ENCODE measurements at regions not wholly inside any gene's neighbourhood (a gene's known extent, or its start where the extent isn't known, plus 50 kb on each side); places are given as distances from the start of the nearest gene placed in this dataset.
"Not testable (repeated sequence)": the region's sequence is repeated elsewhere in the genome, so short reads cannot be mapped to it uniquely, and the experiment has no call there.

DNA sequence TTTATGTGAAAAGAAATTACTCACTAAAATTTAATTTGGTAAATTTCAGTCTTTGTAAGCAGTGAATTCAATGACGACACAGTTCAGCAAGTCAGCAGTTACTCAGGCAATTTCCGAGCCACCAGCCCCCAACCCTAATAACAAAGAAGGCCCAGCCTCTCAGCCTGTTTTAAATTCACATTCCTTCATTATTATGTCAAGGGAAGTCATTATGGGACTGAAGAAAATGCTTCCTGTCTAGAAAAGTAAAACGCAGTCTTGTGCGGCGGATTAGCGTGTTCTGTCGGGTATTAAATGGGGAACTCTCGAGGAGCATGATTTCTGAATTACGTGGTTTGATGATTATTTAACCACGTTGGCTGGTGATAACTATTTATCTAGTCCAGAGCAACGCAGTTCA, 177.6 kb downstream of the AIPL1 start:
- no peak for DNase-seq (ENCODE audit: low spot score)

DNA sequence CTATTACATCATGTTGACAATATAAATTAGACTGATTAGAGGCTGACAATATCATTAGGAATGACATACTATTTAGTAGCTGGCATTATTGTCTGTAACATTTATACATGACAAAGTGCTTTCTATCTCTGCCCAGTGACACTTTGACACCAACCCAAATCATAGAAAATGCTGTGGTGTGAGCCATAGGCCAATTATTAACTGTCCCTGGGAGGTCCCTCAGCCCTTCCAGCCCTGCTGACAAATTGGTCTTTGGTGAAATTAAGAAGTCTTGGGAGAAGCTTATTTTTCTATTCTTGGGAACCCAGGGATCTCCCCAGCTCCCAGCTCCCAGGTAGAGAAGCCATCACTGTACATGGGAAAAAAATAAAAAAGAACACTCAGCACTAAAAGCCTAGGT, 179.6 kb downstream of the AIPL1 start:
- no peak for DNase-seq (ENCODE audit: low spot score)

DNA sequence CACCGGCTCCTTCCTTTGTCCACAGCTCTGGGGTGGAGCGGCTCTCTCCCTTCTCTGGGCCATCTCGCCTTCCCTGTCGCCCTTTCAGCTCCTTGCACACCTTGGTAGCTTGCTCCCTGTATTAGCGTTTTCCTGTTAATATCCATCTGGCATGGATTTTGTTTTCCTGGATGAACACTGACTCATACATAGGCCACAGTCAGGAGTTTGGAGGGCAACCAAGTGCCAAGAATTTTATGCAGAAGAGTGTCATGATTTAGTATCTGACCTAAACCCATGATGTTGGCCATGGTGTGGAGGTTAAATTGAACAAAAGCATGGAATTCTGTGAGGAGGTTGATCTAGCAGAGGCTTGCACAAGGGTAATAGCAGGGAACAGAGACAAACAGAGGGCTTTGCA, 180.9 kb downstream of the AIPL1 start:
- no peak for DNase-seq (ENCODE audit: low spot score)

DNA sequence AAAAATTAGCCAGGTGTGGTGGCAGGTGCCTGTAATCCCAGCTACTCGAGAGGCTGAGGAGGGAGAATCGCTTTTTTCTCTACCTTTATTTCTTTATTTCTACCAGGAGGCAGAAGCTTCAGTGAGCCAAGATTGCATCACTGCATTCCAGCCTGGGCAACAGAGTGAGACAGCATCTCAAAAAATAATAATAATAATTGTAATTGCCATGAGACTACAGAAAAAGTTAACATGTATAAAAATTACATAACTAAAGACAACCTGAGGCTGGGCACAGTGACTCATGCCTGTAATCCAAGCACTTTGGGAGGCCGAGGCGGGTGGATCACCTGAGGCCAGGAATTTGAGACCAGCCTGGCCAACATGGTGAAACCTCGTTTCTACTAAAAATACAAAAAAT, 181.5 kb downstream of the WSCD1 start:
- DNase-seq (ENCODE audit: low spot score), result not testable (repeated sequence)

DNA sequence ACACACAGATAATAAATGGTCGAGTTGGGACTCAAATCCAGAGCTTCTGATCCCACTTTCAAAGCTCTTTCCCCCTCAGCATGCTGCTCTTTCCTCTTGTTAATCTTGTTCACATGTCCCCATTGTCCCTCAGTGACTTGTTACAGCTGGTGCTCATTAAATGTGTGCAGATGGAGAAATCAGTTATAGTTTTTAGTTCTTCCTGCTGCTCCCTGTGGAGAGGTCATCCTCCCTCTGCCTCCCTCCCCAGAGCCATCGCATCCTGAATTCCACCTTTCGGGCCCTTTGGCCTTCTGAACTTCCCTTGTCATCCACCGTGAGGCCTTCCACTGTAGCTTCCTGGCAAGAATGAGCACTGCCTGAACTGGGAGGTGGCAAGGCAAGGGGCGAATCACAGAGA, 179.6 kb downstream of the WSCD1 start:
- DNase-seq (ENCODE audit: low spot score), result no peak

DNA sequence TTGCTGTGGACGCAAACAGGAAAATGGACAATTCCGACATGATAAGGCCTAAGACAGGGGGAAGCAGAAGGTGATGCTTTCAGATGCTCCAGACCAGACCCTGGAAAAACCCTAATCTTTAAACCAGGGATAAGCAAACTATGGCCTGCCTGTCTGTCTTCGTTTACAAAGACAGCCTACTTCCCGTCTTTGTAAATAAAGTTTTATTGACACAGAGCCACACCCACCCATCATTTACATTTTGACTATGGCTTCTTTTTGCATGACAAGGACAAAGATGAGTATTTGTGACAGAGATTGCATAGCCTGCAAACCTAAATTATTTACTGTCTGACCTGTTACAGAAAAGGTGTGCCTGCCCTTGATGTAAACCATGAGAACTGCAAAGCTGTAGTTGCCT, 177.9 kb downstream of the WSCD1 start:
- DNase-seq (ENCODE audit: low spot score), result no peak

DNA sequence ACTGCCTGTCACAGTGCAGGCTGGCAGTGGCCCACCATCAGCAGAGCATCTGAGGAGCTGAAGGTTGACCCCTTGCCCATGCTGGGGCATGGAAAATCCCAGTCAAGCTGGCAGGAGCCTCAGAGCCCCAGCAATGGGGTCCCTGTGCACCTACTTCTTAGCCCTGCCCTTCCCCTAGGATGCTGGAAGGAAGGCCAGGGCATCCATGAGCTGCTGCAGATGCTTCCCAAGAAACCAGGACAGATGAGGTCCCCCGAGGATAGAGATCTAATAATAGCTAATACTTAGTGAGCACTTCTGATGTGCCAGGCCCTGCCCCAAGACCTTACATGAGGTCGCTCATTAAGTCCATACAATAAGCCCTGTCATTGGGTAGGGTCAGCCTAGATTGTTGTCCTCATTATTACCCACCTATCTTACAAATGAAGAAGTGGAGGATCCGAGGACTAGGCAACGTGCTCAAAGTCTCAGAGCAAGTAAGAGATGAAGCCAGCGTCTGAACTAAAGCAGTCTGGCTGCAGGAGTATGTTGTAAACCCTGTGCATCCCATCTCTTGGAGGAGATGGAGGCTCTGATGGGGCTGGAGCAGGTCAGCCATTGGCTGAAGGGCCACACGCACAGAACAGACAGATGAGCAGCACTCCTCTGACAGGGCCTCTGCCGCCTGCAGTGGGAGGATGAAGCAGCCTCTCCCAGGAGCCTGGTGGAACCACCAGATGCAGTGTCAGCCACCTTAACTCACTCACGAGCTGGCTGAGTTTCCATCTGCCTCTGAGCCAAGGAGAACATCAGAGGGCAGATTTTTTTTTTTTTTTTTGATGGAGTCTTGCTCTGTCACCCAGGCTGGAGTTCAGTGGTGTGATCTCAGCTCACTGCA, 175.4 kb downstream of the WSCD1 start:
- no peak for DNase-seq (ENCODE audit: low spot score)

DNA sequence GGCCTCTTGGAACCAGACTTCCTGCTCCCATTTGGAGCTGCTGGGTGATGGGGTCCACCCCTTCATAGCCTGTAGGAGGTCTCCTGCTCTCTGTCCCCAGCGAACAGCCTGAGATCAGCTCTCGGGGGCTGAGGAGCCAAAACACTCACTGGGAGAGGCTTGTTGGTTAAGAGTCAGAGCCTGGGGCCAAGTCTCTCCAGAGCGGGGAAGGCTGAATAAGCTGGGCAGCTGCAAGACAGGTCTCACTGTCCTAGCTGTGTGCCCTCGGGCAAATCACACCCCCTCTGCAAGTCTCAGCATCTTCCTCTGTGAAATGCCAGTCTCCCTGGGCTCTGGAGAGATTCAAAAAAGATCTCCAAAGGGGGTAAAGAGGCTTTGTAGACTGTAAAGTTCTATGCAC, 174.6 kb downstream of the WSCD1 start:
- no peak for DNase-seq (ENCODE audit: low spot score)

DNA sequence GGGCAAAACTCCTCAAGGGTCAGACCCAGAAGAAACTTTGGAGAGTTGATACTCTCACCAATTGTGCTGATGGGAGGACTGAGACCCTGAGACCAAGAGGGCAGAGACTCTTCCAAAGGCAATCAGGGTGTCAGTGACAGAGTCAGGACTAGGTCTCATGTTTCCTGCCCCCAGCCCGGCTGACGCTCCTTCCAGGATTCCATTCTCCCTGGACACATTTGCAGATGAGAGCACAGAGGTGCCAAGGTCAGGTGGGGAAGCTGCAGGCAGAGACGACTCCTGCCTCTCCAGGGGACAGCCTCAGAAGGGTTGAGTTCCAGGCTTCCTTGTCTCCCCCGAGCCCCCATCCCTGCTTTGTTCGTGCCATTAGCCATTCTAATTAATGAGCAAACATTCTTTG, 174.1 kb downstream of the WSCD1 start:
- DNase-seq (ENCODE audit: low spot score), result no peak

DNA sequence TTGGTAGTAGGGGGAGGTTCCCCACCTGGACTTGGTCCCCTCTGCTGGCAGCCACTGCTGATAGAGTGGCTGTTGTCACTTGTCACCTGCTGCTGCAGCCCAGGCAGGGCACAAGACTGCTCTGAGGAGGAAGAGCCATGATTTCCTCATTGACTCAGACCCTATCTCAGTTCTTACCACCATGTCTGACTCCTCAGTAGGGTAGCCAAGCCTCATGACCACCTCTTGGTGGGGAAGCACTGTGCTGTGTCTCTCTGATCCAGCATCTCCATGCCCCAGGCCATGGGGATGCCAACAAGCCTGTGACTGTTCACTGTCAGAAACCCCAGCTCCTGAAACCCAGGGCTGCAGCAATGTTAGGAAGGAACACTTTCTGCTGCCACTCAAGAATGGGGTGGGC, 173.0 kb downstream of the WSCD1 start:
- DNase-seq (ENCODE audit: low spot score), result no peak

DNA sequence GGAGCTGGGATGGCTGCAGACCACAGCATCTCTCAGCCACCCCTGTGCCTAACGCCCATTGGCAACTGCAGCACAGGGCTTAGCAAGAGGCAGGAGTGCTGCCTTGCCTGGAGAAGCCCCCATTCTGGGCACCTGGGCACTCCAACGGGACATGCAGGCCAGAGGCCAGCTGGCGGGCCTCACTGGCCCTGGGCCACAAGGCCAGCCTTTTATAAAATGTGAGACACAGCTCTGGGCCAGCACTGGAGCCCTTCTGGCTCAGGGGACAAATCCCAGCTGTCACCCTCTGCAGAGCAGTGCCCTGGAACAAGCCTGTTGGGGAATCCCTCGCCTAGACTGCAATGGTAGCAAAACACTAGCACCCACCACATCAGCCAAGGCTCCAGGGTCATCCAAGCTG, 171.8 kb downstream of the WSCD1 start:
- DNase-seq (ENCODE audit: low spot score), result no peak

DNA sequence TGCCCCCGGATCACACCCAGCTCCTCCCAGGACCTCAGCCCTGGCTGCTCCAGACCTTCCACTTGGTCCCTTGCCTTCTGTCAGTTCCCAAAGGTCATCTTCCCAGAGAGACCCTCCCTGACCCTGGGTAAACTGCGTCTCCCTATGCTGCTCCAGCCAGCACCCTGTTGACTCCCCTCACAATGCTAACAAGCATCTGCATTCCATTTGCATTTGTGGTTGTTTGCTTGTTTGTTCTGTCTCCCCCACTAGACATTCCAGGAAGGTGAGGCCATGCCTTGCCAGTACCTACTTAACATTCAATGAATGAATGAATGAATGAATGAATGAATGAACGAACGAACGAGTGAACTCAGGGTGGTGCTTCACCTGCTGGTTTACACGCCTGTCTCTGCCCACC, 171.2 kb downstream of the WSCD1 start:
- no peak for DNase-seq (ENCODE audit: low spot score)

DNA sequence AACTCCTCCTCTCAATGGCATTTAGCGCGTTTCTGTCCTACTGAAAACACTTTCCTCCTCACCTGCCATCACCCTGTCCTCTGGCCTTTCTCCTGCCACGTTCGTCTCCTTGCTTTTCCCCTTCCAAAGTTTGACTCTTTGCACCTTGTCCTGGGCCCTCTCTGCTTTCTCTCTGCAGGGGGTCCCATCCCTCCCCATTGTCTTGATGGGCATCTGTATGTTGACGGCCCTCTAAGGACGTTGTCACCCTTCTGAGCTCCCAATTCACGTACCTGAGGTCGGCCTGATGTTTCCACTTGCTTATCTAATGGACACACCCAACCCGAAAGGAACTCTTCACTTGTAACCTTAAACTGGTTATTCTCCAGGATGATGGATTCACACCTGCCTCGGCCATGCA, 170.4 kb downstream of the WSCD1 start:
- no peak for DNase-seq (ENCODE audit: low spot score)

DNA sequence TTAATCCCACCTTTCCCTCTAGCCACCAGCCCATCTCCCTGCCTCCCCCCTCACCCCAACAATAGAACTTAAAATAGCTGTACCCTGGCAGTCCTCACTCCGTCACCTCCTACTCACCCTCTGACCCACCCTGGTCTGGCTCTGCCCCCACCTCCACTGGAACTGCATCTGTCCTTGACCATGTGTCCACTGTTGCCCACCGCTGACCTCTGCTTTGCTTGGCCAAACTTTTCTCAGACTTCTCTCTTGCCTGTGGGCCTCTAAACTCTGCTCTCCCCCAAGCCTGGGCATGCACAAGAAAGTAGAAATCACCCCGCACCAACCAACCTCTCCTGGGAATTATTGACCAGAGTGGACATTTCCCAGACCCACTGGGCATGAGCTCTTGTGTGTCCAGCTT, 169.8 kb downstream of the WSCD1 start:
- no peak for DNase-seq (ENCODE audit: low spot score)

DNA sequence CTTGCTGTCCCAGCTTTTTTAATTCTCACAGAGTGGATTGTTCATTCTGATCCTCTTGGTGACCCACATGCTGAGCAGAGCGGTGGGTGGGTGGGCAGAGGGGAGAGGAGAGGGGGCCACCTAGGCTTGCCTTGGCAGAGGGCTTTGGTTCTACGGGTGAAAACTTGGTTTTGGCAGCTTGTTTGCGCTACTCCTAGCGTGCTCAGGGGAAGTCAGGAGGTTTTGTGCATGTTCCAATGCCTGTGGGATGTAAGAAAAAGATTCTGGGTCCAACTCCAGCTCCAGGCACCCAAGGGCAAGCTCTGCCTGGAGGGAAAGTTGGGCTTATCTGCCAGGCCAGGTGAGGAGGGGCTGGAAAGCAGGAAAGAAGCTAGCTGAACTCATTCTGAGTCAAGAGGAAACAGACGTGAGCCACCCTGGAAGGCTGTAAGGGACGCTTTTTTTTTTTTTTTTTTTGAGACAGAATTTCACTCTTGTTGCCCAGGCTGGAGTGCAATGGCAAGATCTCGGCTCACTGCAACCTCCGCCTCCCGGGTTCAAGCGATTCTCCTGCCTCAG, 169.1 kb downstream of the WSCD1 start:
- no peak for DNase-seq (ENCODE audit: low spot score)

DNA sequence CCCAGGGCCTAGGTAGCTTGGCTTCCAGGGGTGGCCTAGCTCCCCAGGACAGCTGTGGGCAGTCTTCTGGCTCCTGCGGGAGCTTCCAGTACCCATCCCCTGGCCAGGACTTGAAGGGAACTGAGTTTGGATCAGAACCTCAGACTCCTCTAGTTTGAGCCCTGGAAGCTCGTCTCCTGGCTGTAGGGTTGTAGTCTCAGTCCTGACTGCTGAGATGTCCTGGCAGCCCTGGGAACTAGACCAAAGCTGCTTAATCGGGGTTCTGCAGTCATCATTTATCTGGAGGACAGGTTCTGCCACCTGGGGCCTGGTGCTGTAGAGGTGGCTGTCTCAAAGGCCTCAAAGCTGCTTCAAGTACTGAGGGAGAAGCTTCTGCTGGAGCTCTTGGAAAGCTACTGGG, 163.7 kb downstream of the WSCD1 start:
- DNase-seq (ENCODE audit: low spot score), result no peak

DNA sequence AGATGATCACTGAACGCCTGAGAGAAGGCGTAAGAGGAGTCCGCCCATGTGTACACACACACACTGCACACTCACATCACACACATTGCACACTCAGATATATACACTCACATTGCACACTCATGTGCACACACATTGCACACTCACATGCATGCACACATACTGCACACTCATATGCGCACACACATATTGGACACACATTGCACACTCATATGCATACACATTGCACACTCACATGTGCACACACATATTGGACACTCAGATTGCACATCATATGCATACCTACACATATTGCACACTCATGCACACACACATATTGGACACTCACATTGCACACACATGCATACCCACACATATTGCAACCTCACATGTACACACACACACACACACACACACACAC, 163.2 kb downstream of the WSCD1 start:
- no peak for DNase-seq (ENCODE audit: low spot score)

DNA sequence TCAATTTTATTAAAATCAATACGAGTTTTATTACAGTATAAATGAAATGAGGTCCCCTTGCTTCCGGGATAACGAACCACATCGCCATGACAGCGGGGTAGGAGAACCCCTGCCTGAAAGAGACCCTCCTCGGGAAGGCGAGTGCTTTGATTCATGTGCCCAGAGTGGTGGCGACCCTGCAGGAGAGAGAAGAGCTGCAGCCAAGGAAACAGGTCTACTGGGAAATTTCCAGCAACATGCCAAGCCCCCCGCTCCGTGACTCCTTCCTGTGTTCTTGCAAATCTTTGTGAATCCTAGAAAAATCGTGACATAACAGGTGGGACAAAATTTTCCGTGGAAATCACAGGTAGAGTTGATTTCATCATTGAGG, 162.5 kb downstream of the WSCD1 start:
- no peak for DNase-seq (ENCODE audit: low spot score)

DNA sequence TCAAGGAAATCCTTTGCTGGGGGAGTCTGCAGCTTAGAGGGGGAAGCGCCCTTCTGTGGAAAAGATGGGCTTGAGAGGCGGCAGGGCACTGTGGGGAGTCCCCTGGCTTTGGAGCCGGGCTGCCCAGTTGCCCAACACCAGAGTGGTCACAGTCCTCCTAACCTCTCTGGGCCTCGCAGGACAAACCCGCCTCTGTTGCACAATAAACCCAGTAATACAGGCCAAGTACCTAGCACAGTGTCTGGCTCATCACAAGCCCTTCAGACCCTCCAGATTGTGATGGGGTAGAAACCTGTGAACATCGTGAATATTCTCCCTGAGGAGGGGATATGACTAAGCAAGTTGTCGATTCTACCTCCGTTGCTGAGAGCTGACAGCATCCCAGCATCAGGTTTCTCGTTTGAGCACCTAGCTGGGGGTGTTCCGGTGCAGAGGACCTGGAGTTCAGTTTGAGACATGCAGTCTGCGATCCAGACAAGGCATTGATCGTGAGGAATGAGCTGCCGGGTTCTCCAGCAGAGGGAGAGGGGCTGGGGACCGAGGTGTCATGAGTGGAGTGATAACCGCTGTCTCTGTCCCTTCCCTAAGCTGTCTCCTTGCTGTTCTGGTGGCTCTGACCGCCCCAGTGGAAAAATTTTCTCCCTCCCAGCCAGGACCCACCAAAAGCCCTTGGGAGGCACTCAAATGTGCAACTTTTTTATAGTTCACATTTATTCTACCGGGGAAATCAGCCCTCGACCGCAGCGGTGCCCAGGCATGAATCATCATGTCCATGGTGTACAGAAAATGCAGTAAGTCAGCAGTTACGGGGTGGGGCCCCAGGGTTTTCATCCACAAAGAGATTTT, 161.9 kb downstream of the WSCD1 start:
- DNase-seq (ENCODE audit: low spot score), result no peak

DNA sequence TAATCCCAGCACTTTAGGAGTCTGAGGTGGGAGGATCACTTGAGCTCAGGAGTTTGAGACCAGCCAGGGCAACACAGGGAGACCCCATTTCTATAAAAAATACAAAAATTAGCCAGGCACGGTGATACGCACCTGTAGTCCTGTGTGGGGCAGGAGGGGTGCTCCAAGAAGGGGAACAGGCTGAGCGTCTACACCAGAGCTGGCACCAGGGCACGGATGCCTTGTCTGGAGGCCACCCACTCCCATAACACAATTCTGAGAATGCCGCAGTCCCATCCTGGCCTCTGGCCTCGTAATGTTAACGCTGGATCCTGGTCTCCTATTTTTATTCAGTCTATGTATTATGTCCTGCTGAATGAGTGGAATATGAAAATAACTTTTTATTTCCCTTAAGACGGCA, 161.3 kb downstream of the WSCD1 start:
- DNase-seq (ENCODE audit: low spot score), result no peak

DNA sequence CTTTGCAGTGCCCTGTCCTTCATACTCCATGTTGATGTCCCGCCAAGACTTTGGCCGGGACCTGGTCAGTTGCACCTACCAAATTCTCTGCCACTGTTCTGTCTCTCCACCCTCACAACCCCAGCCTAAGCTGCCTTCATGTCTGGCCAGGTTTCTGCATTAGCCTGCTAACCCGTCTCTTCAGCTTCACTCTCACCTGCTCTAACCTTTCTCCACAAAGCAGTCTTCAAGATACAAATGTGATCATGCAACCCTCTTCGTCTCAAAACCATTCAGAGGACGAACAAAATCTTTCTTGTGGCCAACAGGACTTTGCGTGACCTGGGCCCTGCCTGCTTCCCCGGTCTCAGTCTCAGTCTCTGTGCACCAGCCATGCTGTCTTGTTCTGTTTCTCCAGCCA, 148.2 kb downstream of the WSCD1 start:
- DNase-seq (ENCODE audit: low spot score), result no peak

Measured in SK-N-DZ (cell line).